B cell (primary cell): ENCODE measurements at regions not wholly inside any gene's neighbourhood (a gene's known extent, or its start where the extent isn't known, plus 50 kb on each side); places are given as distances from the start of the nearest gene placed in this dataset.

ENCODE experiments used
- ATAC-seq: fragments of 200-7000 bp; cut with Tn5 transposase; one replicate; pipeline ENCODE4 v1.10.0; 2021; ENCODE audit warnings: low read depth, mild to moderate bottlenecking, moderate number of reproducible peaks, moderate library complexity
- CTCF ChIA-PET: fragments of 350-600 bp; sonication (Branson Sonifier 250); formaldehyde crosslinking; loops from one replicate; lab custom pipeline; 2021; ENCODE audit warnings: antibody characterized with exemption, inconsistent platforms; lab: Charles Lee
- POLR2A ChIA-PET: fragments of 350-600 bp; sonication (Branson Sonifier 250); formaldehyde crosslinking; loops from one replicate; lab custom pipeline; 2021; ENCODE audit warnings: antibody characterized with exemption; lab: Charles Lee
- DNase-seq: peaks from one replicate; pipeline ENCODE4 v3.0.0; 2013
- H2AFZ ChIP-seq: 2 replicates; pipeline ENCODE4 v1.6.1; 2012; ENCODE audit warnings: mild to moderate bottlenecking, low read depth, low read length; ENCODE audit not compliant: insufficient read depth, poor library complexity, severe bottlenecking
- H3K27ac ChIP-seq, 2 donors: 1 replicate in 1 of 2; 2 replicates in 1 of 2; pipeline ENCODE4 v1.5.1; 2012 to 2013; ENCODE audit warnings: low read length in 2 of 2, mild to moderate bottlenecking in 2 of 2, moderate library complexity in 1 of 2
- H3K27me3 ChIP-seq, 4 experiments: fragments of 200-600 bp in 1 of 4; sonication (generic) in 1 of 4; replicated peaks in 1 of 4; 1 replicate in 2 of 4; 2 replicates in 2 of 4; pipeline versions ENCODE4 v1.6.1 to v1.7.0; 2013 to 2016; ENCODE audit warnings: low read length in 3 of 4, mild to moderate bottlenecking in 2 of 4, mixed read lengths in 1 of 4, moderate library complexity in 1 of 4; ENCODE audit not compliant: insufficient read depth in 4 of 4, control insufficient read depth in 3 of 4; ENCODE audit errors: control extremely low read depth in 1 of 4
- H3K36me3 ChIP-seq, 2 experiments: replicated peaks in 1 of 2; 1 replicate in 1 of 2; 2 replicates in 1 of 2; pipeline versions ENCODE4 v1.6.1 to v1.7.1; 2013; ENCODE audit warnings: low read length in 1 of 2; ENCODE audit not compliant: insufficient read depth in 2 of 2, control insufficient read depth in 1 of 2; ENCODE audit errors: control extremely low read depth in 1 of 2, extremely low read depth in 1 of 2
- H3K4me1 ChIP-seq, 2 donors: fragments of 200-600 bp in 1 of 2; sonication (generic) in 1 of 2; 1 replicate in 1 of 2; 2 replicates in 1 of 2; pipeline versions ENCODE4 v1.5.1 to v1.6.1; 2013 to 2017; ENCODE audit warnings: low read length in 2 of 2; ENCODE audit not compliant: control insufficient read depth in 2 of 2, insufficient read depth in 2 of 2
- H3K4me2 ChIP-seq: replicated peaks from 2 replicates; pipeline ENCODE3; 2012; ENCODE audit warnings: mild to moderate bottlenecking, low read depth, low read length; ENCODE audit not compliant: poor library complexity, severe bottlenecking
- H3K4me3 ChIP-seq, 5 experiments: fragments of 200-600 bp in 1 of 5; sonication (generic) in 1 of 5; 1 replicate in 3 of 5; 2 replicates in 2 of 5; pipeline versions ENCODE4 v1.5.1 to v1.7.0; 2011 to 2016; ENCODE audit warnings: low read length in 4 of 5, mild to moderate bottlenecking in 4 of 5, low read depth in 2 of 5, control low read depth in 1 of 5, moderate library complexity in 1 of 5; ENCODE audit not compliant: insufficient read depth in 1 of 5; ENCODE audit errors: control extremely low read depth in 1 of 5, extremely low read depth in 1 of 5
- H3K79me2 ChIP-seq: fragments of 200-600 bp; sonication (generic); one replicate; pipeline ENCODE4 v1.6.0; 2016; ENCODE audit warnings: low read length; ENCODE audit not compliant: control insufficient read depth, insufficient read depth
- H3K9ac ChIP-seq: fragments of 200-600 bp; sonication (generic); 2 replicates; pipeline ENCODE4 v1.6.1; 2017; ENCODE audit warnings: mild to moderate bottlenecking, low read length, moderate library complexity
- H3K9me3 ChIP-seq, 3 donors: one replicate each; pipeline versions ENCODE4 v1.6.1 to v1.7.1; 2013; ENCODE audit warnings: low read length in 2 of 3; ENCODE audit not compliant: control insufficient read depth in 2 of 3, insufficient read depth in 1 of 3; ENCODE audit errors: control extremely low read depth in 1 of 3
- H4K20me1 ChIP-seq: 2 replicates; pipeline ENCODE4 v1.6.0; 2012; ENCODE audit warnings: mild to moderate bottlenecking, low read length; ENCODE audit not compliant: insufficient read depth, control insufficient read depth, poor library complexity, severe bottlenecking
- H3K27ac Mint-ChIP-seq: one replicate; pipeline ENCODE4 v1.8.0; 2021; ENCODE audit warnings: mixed read lengths
- H3K27me3 Mint-ChIP-seq: one replicate; pipeline ENCODE4 v1.8.0; 2021; ENCODE audit warnings: mixed read lengths
- H3K4me1 Mint-ChIP-seq: one replicate; pipeline ENCODE4 v1.8.0; 2021; ENCODE audit warnings: mixed read lengths
- H3K4me3 Mint-ChIP-seq: one replicate; pipeline ENCODE4 v1.8.0; 2021; ENCODE audit warnings: mixed read lengths
- H3K9me3 Mint-ChIP-seq: one replicate; pipeline ENCODE4 v1.8.0; 2022; ENCODE audit warnings: mixed read lengths; ENCODE audit not compliant: insufficient read depth
- CTCF ChIP-seq: fragments of 200-600 bp; IDR thresholded peaks from one replicate; pipeline ENCODE4 v1.8.0; 2022; ENCODE audit warnings: antibody characterized with exemption, mild to moderate bottlenecking
- EZH2 ChIP-seq: IDR thresholded peaks from 2 replicates; pipeline ENCODE4 v1.6.1; 2012; ENCODE audit warnings: borderline replicate concordance, low read depth, mild to moderate bottlenecking, moderate library complexity, low read length; ENCODE audit not compliant: insufficient read depth, poor library complexity, severe bottlenecking
- WGBS: methylation state at CpG from one replicate; pipeline ENCODE4 v1.1.5; 2013; ENCODE audit warnings: missing lambda C conversion rate; ENCODE audit not compliant: insufficient coverage; 5-methylcytosine and 5-hydroxymethylcytosine counted together
- intact Hi-C: fragments of 100-400 bp; cut with micrococcal nuclease; formaldehyde crosslinking; loops from one replicate; pipeline ENCODE4 v1.10.0; 2022

DNA sequence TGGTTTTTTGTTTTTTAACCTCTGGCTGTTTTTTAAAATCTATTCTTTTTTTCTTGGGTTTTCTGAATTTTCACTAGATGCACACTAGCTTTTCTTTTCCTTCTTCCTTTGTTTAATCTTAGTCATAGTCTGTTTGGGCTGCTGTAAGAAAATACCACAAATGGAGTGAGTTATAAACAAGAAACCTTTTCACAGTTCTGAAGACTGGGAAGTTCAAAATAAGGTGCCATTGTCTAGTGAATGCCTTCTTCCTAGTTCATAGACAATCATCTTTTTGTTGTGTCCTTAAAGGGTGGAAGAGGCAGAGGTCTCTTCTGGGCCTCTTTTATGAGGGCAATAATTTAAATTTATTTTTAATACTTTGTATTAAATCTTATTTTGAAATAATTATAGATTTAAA is 532.9 kb upstream of the ANO5 start:
- intact Hi-C loops, result no loop called here

DNA sequence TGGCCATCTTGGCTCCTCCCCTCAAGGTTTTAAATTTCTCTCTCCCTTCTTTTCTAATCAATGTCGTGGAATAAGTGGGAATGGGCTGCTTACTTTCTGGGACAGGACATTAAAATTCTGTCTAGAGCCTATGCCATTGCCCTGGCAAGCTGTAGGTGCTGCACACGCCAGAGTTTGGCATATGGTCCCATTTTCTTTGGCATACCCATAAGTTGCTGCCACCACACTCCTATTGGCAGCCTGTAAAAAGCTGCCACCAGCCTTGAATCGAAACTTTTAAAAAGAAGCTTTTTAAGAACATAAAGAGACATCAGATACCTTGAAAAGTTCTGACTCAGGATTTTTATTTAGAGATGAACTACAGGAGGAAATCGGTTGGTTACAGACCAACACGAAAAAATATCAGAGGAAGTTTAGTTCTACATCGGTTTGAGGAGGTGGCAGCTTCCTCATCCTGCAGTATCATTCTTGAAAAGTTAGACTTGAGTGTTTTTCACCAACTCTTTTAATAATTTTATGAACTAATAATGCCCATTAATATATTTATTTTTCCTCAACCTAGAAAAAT is 517.8 kb upstream of the ANO5 start:
- Histone ChIP-seq H3K4me3 (no peak overlapping the region), H2AFZ (no peak overlapping the region), H3K9ac (no peak overlapping the region), H3K27ac (no peak overlapping the region), H3K4me2 (no peak overlapping the region), H3K79me2 (no peaks in the 10 kb centered on the region), H3K36me3 (no peaks in the 10 kb centered on the region), H3K9me3 (no peaks in the 10 kb centered on the region), H3K4me1 (no peaks in the 10 kb centered on the region), H4K20me1 (no peaks in the 10 kb centered on the region), H3K27me3 (no peaks in the 10 kb centered on the region)
- peaks cover 3% of the 10 kb centered on the region for H3K9me3 Mint-ChIP-seq
- ATAC-seq, result no peak
- WGBS, result no CpG with 5 or more reads among the region's 6 CpGs
- intact Hi-C loops, result no loop called here
- DNase-seq, result no peak
- H3K4me3 Mint-ChIP-seq, result no peak overlapping the region
- CTCF ChIA-PET, result no interaction called here
- H3K4me1 Mint-ChIP-seq, result no peaks in the 10 kb centered on the region
- no peak overlapping the region for H3K27ac Mint-ChIP-seq
- no peak for TF ChIP-seq CTCF
- no peak for TF ChIP-seq EZH2
- H3K27me3 Mint-ChIP-seq, result no peaks in the 10 kb centered on the region
- POLR2A ChIA-PET, result no interaction called here

More for the DNA sequence above, 532.9 kb upstream of the ANO5 start:
- Mint-ChIP-seq H3K4me3 (no peak overlapping the region), H3K27ac (no peak overlapping the region), H3K4me1 (no peaks in the 10 kb centered on the region), H3K9me3 (no peaks in the 10 kb centered on the region), H3K27me3 (no peaks in the 10 kb centered on the region)
- H4K20me1 ChIP-seq, result no peaks in the 10 kb centered on the region
- CTCF ChIA-PET, result no interaction called here
- no peaks in the 10 kb centered on the region for H3K9me3 ChIP-seq
- H3K4me3 ChIP-seq, result no peak overlapping the region
- H2AFZ ChIP-seq, result no peak overlapping the region
- no peak overlapping the region for H3K4me2 ChIP-seq
- H3K4me1 ChIP-seq, result no peaks in the 10 kb centered on the region
- no peak for DNase-seq
- no peak overlapping the region for H3K9ac ChIP-seq
- TF ChIP-seq CTCF (no peak), EZH2 (no peak)
- H3K27me3 ChIP-seq, result no peaks in the 10 kb centered on the region
- no peak overlapping the region for H3K27ac ChIP-seq
- ATAC-seq, result no peak
- POLR2A ChIA-PET, result no interaction called here
- no peaks in the 10 kb centered on the region for H3K79me2 ChIP-seq
- H3K36me3 ChIP-seq, result no peaks in the 10 kb centered on the region
